ENCODE measurements at regions not wholly inside any gene's neighbourhood (a gene's known extent, or its start where the extent isn't known, plus 50 kb on each side); places are given as distances from the start of the nearest gene placed in this dataset.

GRCh38 chr18:77466890-77467289 is 217.2 kb downstream of the GALR1 start:
- DNase-seq, result no peak
- Histone ChIP-seq H3K27ac (no peak overlapping the region), H3K9me3 (no peaks in the 10 kb centered on the region), H3K4me1 (no peaks in the 10 kb centered on the region), H3K27me3 (no peaks in the 10 kb centered on the region), H3K4me3 (no peak overlapping the region), H3K36me3 (no peaks in the 10 kb centered on the region)
- intact Hi-C loops (cut with DNase I), result no loop called here
- no peak for ATAC-seq
- TF ChIP-seq CTCF (IDR thresholded peaks at IDR 0.05) (no peak), POLR2A (IDR thresholded peaks at IDR 0.05) (no peak)

GRCh38 chr18:77469131-77469530 is 219.5 kb downstream of the GALR1 start:
- Histone ChIP-seq H3K4me1 (no peaks in the 10 kb centered on the region), H3K36me3 (no peaks in the 10 kb centered on the region), H3K9me3 (no peaks in the 10 kb centered on the region), H3K27ac (no peak overlapping the region), H3K4me3 (no peak overlapping the region), H3K27me3 (peaks cover 0 to 10% (median 0%) of the 10 kb centered on the region in 9 donors)
- TF ChIP-seq CTCF (IDR thresholded peaks at IDR 0.05), result no peak
- intact Hi-C loops (cut with DNase I), result no loop called here
- WGBS, 4 donors, result 83 to 92% (median 89%) methylated on average over 4 of the region's 4 CpGs
- ATAC-seq, result no peak
- DNase-seq, result no peak

GRCh38 chr18:77470569-77471413 is 221.1 kb downstream of the GALR1 start:
- intact Hi-C loops (cut with DNase I), result loop anchor here in 1 of 10 donors (10.0 kb wide), 1 partner anchor 184 kb away; no protein-coding TSS in a partner anchor
- no peak for ATAC-seq
- no peak for TF ChIP-seq CTCF (IDR thresholded peaks at IDR 0.05)
- no peak for DNase-seq
- no peaks in the 10 kb centered on the region for H3K4me1 ChIP-seq
- no peak overlapping the region for H3K27ac ChIP-seq
- 48 to 58% (median 55%) methylated on average over 16 of the region's 16 CpGs for WGBS, 4 donors
- H3K27me3 ChIP-seq, result peaks cover 0 to 15% (median 0%) of the 10 kb centered on the region in 9 donors
- H3K36me3 ChIP-seq, result no peaks in the 10 kb centered on the region
- H3K9me3 ChIP-seq, result no peaks in the 10 kb centered on the region
- no peak overlapping the region for H3K4me3 ChIP-seq

GRCh38 chr18:77472509-77472908 is 222.9 kb downstream of the GALR1 start:
- Histone ChIP-seq H3K27me3 (peaks cover 0 to 15% (median 0%) of the 10 kb centered on the region in 9 donors), H3K4me1 (no peaks in the 10 kb centered on the region), H3K4me3 (no peak overlapping the region), H3K27ac (no peak overlapping the region), H3K36me3 (no peaks in the 10 kb centered on the region), H3K9me3 (no peaks in the 10 kb centered on the region)
- WGBS, 4 donors, result 68 to 71% (median 71%) methylated on average over 1 of the region's 1 CpG
- DNase-seq (no peak), ATAC-seq (no peak)
- intact Hi-C loops (cut with DNase I), result loop anchor here in 1 of 10 donors (10.0 kb wide), 1 partner anchor 182 kb away; no protein-coding TSS in a partner anchor
- no peak for TF ChIP-seq POLR2A (IDR thresholded peaks at IDR 0.05)
- TF ChIP-seq CTCF (IDR thresholded peaks at IDR 0.05), result no peak

Measured in heart left ventricle (tissue), 16 donors.